HEK293 (cell line): ENCODE measurements at regions not wholly inside any gene's neighbourhood (a gene's known extent, or its start where the extent isn't known, plus 50 kb on each side); places are given as distances from the start of the nearest gene placed in this dataset.
"Not testable (repeated sequence)": the region's sequence is repeated elsewhere in the genome, so short reads cannot be mapped to it uniquely, and the experiment has no call there.

Experiments
- ATF2 ChIP-seq: fragments of 450-650 bp; formaldehyde crosslinking; IDR thresholded peaks from 2 replicates; pipeline ENCODE4 v1.5.1; 2016; ENCODE audit warnings: missing biosample characterization, missing genetic modification characterization, low read depth
- CTCF ChIP-seq: fragments of 450-650 bp; formaldehyde crosslinking; IDR thresholded peaks from 2 replicates; pipeline ENCODE4 v1.5.1; 2016; ENCODE audit warnings: missing biosample characterization, missing genetic modification characterization
- GLI4 ChIP-seq: fragments of 450-650 bp; formaldehyde crosslinking; IDR thresholded peaks from 2 replicates; pipeline ENCODE4 v1.5.1; 2016; ENCODE audit warnings: missing biosample characterization, missing genetic modification characterization
- PRDM1 ChIP-seq: fragments of 450-650 bp; formaldehyde crosslinking; IDR thresholded peaks from 2 replicates; pipeline ENCODE4; 2016; ENCODE audit warnings: missing biosample characterization, missing genetic modification characterization
- REST ChIP-seq: fragments of 450-650 bp; formaldehyde crosslinking; IDR thresholded peaks from 2 replicates; pipeline ENCODE4 v1.5.1; 2016; ENCODE audit warnings: missing biosample characterization, missing genetic modification characterization
- SETDB1 ChIP-seq: IDR thresholded peaks from one replicate; pipeline ENCODE4 v1.6.1; 2017; ENCODE audit warnings: mild to moderate bottlenecking, low read length, moderate library complexity, mixed read lengths; ENCODE audit not compliant: insufficient read length
- ZBTB8A ChIP-seq: fragments of 450-650 bp; formaldehyde crosslinking; IDR thresholded peaks from 2 replicates; pipeline ENCODE4 v1.5.1; 2016; ENCODE audit warnings: missing biosample characterization, missing genetic modification characterization
- ZNF133 ChIP-seq: fragments of 450-650 bp; formaldehyde crosslinking; IDR thresholded peaks from 2 replicates; pipeline ENCODE4 v1.5.1; 2016; ENCODE audit warnings: missing biosample characterization, missing genetic modification characterization
- ZNF175 ChIP-seq: fragments of 450-650 bp; formaldehyde crosslinking; IDR thresholded peaks from 2 replicates; pipeline ENCODE4 v1.5.1; 2016; ENCODE audit warnings: missing biosample characterization, missing genetic modification characterization
- ZNF184 ChIP-seq: fragments of 450-650 bp; IDR thresholded peaks from 2 replicates; pipeline ENCODE4 v1.5.1; 2018; ENCODE audit warnings: missing biosample characterization, mild to moderate bottlenecking, missing genetic modification characterization
- ZNF555 ChIP-seq: fragments of 450-650 bp; formaldehyde crosslinking; conservative IDR thresholded peaks from 2 replicates; pipeline ENCODE4 v1.5.1; 2017; ENCODE audit warnings: missing biosample characterization, mild to moderate bottlenecking, missing genetic modification characterization, inconsistent platforms
- ZNF571 ChIP-seq: fragments of 450-650 bp; formaldehyde crosslinking; IDR thresholded peaks from 2 replicates; pipeline ENCODE4 v1.5.0; 2017; ENCODE audit warnings: missing biosample characterization, missing genetic modification characterization
- ZNF621 ChIP-seq: fragments of 450-650 bp; formaldehyde crosslinking; IDR thresholded peaks from 2 replicates; pipeline ENCODE4 v1.5.1; 2017; ENCODE audit warnings: missing biosample characterization, missing genetic modification characterization
- ZNF747 ChIP-seq: fragments of 450-650 bp; formaldehyde crosslinking; IDR thresholded peaks from 2 replicates; pipeline ENCODE4 v1.5.1; 2016; ENCODE audit warnings: missing biosample characterization, missing genetic modification characterization

- not testable (repeated sequence) for TF ChIP-seq REST; ATF2 (tag by site-specific recombination); CTCF (tag by site-specific recombination); ZNF555 (tag by site-specific recombination); ZNF747; ZNF621 (tag by site-specific recombination); ZNF571 (tag by site-specific recombination); ZNF133 (tag by site-specific recombination); SETDB1; ZNF184 (tag by site-specific recombination); PRDM1 (tag by site-specific recombination); GLI4; ZNF175 (tag by site-specific recombination); ZBTB8A
These were observed 194.7 kb upstream of the TP53TG3 start for GRCh38 chr16:32870628-32871027.
